Activated effector memory CD4-positive, alpha-beta T cell treated with anti-CD3 and anti-CD28 coated beads, Interleukin-2, amount 50 U/mL, for 16 hours (primary cell): ENCODE measurements at regions not wholly inside any gene's neighbourhood (a gene's known extent, or its start where the extent isn't known, plus 50 kb on each side); places are given as distances from the start of the nearest gene placed in this dataset.
"Not testable (repeated sequence)": the region's sequence is repeated elsewhere in the genome, so short reads cannot be mapped to it uniquely, and the experiment has no call there.

Experiments used
- DNase-seq: peaks from one replicate; pipeline ENCODE4 v3.0.0-alpha.2; 2020

GRCh38 chr21:8194042-8194441, 2327.3 kb upstream of the TPTE start:
- not testable (repeated sequence) for DNase-seq

DNA sequence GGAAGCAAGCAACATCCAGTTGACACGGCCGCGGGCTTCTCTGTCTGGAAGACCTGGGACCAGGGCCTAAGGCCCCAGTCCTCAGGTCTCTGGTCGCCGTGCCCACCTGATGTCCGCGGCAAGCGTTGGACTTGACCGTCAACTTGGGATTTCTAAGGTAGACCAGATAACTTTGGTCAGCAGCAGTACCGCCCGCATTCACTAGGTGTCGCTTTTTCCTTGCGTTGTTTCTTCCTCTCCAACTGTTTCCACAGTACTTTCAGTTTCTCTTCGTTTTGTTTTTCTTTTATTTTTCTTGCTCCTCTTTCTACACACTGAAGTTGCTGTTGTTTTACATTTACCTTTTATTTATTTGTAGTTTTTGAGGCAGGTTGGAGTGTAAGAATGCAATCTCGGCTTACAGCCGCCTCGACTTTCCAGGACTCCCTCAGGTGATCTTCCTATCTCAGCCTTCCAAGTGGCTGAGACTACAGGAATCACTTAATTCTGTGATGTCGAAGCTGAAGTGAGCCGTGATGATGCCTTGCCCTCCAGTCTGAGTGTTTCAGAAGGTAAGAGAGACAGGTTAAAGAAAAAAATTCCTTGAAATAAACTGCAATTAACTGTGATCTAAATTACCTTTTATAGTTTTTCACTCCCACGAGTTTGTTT, 2323.9 kb upstream of the TPTE start:
- not testable (repeated sequence) for DNase-seq

DNA sequence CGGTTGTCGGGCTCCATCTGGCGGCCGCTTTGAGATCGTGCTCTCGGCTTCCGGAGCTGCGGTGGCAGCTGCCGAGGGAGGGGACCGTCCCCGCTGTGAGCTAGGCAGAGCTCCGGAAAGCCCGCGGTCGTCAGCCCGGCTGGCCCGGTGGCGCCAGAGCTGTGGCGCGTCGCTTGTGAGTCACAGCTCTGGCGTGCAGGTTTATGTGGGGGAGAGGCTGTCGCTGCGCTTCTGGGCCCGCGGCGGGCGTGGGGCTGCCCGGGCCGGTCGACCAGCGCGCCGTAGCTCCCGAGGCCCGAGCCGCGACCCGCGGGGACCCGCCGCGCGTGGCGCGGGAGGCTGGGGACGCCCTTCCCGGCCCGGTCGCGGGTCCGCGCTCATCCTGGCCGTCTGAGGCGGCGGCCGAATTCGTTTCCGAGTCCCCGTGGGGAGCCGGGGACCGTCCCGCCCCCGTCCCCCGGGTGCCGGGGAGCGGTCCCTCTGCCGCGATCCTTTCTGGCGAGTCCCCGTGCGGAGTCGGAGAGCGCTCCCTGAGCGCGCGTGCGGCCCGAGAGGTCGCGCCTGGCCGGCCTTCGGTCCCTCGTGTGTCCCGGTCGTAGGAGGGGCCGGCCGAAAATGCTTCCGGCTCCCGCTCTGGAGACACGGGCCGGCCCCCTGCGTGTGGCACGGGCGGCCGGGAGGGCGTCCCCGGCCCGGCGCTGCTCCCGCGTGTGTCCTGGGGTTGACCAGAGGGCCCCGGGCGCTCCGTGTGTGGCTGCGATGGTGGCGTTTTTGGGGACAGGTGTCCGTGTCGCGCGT, 2316.1 kb upstream of the TPTE start:
- not testable (repeated sequence) for DNase-seq

GRCh38 chr21:8205892-8206188, 2315.5 kb upstream of the TPTE start:
- DNase-seq: not testable (repeated sequence)

DNA sequence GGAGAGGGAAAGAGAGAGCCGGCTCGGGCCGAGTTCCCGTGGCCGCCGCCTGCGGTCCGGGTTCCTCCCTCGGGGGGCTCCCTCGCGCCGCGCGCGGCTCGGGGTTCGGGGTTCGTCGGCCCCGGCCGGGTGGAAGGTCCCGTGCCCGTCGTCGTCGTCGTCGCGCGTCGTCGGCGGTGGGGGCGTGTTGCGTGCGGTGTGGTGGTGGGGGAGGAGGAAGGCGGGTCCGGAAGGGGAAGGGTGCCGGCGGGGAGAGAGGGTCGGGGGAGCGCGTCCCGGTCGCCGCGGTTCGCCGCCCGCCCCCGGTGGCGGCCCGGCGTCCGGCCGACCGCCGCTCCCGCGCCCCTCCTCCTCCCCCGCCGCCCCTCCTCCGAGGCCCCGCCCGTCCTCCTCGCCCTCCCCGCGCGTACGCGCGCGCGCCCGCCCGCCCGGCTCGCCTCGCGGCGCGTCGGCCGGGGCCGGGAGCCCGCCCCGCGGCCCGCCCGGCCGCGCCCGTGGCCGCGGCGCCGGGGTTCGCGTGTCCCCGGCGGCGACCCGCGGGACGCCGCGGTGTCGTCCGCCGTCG, 2308.3 kb upstream of the TPTE start:
- peak; percentile 92 for DNase-seq

DNA sequence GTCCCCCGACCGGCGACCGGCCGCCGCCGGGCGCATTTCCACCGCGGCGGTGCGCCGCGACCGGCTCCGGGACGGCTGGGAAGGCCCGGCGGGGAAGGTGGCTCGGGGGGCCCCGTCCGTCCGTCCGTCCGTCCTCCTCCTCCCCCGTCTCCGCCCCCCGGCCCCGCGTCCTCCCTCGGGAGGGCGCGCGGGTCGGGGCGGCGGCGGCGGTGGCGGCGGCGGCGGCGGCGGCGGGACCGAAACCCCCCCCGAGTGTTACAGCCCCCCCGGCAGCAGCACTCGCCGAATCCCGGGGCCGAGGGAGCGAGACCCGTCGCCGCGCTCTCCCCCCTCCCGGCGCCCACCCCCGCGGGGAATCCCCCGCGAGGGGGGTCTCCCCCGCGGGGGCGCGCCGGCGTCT, 2306.8 kb upstream of the TPTE start:
- DNase-seq: not testable (repeated sequence)

DNA sequence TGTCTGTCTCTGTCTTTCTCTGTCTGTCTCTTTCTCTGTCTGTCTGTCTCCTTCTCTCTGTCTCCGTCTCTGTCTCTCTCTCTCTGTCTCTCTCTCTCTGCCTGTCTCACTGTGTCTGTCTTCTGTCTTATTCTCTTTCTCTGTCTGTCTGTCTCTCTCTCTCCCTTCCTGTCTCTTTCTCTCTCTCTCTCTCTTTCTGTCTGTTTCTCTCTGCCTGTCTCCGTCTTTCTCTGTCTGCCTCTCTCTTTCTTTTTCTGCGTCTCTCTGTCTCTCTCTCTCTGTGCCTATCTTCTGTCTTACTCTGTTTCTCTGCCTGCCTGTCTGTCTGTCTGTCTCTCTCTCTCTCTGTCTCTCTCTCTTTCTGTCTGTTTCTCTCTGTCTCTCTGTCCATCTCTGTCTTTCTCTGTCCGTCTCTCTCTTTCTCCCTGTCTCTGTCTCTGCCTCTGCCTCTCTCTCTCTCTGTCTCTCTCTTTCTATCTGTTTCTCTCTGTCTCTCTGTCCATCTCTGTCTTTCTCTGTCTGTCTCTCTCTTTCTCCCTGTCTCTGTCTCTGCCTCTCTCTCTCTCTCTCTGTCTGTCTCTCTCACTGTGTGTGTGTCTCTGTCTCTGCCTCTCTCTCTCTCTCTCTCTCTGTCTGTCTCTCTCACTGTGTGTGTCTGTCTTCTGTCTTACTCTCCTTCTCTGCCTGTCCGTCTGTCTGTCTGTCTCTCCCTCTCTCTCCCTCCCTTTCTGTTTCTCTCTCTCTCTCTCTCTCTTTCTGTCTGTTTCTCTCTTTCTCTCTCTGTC, 2291.8 kb upstream of the TPTE start:
- not testable (repeated sequence) for DNase-seq

- DNase-seq: not testable (repeated sequence)
Observed at GRCh38 chr21:8231252-8231651, 2290.1 kb upstream of the TPTE start.

DNA sequence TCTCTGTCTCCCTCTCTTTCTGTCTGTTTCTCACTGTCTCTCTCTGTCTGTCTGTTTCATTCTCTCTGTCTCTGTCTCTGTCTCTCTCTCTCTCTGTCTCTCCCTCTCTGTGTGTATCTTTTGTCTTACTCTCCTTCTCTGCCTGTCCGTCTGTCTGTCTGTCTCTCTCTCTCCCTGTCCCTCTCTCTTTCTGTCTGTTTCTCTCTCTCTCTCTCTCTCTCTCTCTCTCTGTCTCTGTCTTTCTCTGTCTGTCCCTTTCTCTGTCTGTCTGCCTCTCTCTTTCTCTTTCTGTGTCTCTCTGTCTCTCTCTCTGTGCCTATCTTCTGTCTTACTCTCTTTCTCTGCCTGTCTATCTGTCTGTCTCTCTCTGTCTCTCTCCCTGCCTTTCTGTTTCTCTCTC, 2288.4 kb upstream of the TPTE start:
- DNase-seq: not testable (repeated sequence)

- DNase-seq: not testable (repeated sequence)
Observed at GRCh38 chr21:8234059-8234458, 2287.3 kb upstream of the TPTE start.

DNA sequence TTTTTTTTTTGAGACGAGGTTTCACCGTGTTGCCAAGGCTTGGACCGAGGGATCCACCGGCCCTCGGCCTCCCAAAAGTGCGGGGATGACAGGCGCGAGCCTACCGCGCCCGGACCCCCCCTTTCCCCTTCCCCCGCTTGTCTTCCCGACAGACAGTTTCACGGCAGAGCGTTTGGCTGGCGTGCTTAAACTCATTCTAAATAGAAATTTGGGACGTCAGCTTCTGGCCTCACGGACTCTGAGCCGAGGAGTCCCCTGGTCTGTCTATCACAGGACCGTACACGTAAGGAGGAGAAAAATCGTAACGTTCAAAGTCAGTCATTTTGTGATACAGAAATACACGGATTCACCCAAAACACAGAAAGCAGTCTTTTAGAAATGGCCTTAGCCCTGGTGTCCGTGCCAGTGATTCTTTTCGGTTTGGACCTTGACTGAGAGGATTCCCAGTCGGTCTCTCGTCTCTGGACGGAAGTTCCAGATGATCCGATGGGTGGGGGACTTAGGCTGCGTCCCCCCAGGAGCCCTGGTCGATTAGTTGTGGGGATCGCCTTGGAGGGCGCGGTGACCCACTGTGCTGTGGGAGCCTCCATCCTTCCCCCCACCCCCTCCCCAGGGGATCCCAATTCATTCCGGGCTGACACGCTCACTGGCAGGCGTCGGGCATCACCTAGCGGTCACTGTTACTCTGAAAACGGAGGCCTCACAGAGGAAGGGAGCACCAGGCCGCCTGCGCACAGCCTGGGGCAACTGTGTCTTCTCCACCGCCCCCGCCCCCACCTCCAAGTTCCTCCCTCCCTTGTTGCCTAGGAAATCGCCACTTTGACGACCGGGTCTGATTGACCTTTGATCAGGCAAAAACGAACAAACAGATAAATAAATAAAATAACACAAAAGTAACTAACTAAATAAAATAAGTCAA, 2276.4 kb upstream of the TPTE start:
- DNase-seq: not testable (repeated sequence)

GRCh38 chr21:8245642-8246402, 2275.6 kb upstream of the TPTE start:
- DNase-seq: not testable (repeated sequence)

GRCh38 chr21:8251701-8252100, 2269.7 kb upstream of the TPTE start:
- DNase-seq: not testable (repeated sequence)

DNA sequence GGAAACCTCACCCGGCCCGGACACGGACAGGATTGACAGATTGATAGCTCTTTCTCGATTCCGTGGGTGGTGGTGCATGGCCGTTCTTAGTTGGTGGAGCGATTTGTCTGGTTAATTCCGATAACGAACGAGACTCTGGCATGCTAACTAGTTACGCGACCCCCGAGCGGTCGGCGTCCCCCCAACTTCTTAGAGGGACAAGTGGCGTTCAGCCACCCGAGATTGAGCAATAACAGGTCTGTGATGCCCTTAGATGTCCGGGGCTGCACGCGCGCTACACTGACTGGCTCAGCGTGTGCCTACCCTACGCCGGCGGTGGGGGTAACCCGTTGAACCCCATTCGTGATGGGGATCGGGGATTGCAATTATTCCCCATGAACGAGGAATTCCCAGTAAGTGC, 2266.3 kb upstream of the TPTE start:
- peak; percentile 57 for DNase-seq

DNA sequence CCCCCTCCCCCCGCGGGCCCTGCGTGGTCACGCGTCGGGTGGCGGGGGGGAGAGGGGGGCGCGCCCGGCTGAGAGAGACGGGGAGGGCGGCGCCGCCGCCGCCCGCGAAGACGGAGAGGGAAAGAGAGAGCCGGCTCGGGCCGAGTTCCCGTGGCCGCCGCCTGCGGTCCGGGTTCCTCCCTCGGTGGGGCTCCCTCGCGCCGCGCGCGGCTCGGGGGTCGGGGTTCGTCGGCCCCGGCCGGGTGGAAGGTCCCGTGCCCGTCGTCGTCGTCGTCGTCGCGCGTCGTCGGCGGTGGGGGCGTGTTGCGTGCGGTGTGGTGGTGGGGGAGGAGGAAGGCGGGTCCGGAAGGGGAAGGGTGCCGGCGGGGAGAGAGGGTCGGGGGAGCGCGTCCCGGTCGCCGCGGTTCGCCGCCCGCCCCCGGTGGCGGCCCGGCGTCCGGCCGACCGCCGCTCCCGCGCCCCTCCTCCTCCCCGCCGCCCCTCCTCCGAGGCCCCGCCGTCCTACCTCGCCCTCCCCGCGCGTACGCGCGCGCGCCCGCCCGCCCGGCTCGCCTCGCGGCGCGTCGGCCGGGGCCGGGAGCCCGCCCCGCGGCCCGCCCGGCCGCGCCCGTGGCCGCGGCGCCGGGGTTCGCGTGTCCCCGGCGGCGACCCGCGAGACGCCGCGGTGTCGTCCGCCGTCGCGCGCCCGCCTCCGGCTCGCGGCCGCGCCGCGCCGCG, 2264.1 kb upstream of the TPTE start:
- DNase-seq: peak; percentile 70

DNA sequence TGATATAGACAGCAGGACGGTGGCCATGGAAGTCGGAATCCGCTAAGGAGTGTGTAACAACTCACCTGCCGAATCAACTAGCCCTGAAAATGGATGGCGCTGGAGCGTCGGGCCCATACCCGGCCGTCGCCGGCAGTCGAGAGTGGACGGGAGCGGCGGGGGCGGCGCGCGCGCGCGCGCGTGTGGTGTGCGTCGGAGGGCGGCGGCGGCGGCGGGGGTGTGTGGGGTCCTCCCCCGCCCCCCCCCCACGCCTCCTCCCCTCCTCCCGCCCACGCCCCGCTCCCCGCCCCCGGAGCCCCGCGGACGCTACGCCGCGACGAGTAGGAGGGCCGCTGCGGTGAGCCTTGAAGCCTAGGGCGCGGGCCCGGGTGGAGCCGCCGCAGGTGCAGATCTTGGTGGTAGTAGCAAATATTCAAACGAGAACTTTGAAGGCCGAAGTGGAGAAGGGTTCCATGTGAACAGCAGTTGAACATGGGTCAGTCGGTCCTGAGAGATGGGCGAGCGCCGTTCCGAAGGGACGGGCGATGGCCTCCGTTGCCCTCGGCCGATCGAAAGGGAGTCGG, 2261.2 kb upstream of the TPTE start:
- not testable (repeated sequence) for DNase-seq
